CD4-positive, alpha-beta T cell treated with Interleukin-4 for 4 hours (primary cell): ENCODE measurements at regions not wholly inside any gene's neighbourhood (a gene's known extent, or its start where the extent isn't known, plus 50 kb on each side); places are given as distances from the start of the nearest gene placed in this dataset.
A peak's percentile ranks its signal among the peaks of the same experiment; 100 is the strongest.
"Not testable (repeated sequence)": the region's sequence is repeated elsewhere in the genome, so short reads cannot be mapped to it uniquely, and the experiment has no call there.

Source experiments
- DNase-seq: peaks from one replicate; pipeline ENCODE4 v3.0.0-alpha.2; 2020

- not testable (repeated sequence) for DNase-seq
These were observed 570.8 kb upstream of the PTGER4 start for GRCh38 chr5:40108764-40109390.

GRCh38 chr5:40107786-40108185 lies 571.9 kb upstream of the PTGER4 start:
- DNase-seq, result not testable (repeated sequence)

GRCh38 chr5:40106847-40107246 lies 572.9 kb upstream of the PTGER4 start:
- DNase-seq, result no peak

GRCh38 chr5:40098313-40098712 lies 581.4 kb upstream of the PTGER4 start:
- DNase-seq, result no peak

- DNase-seq, result no peak
These were observed 586.2 kb upstream of the PTGER4 start for GRCh38 chr5:40093550-40093949.

- no peak for DNase-seq
These were observed 590.4 kb upstream of the PTGER4 start for GRCh38 chr5:40089269-40089668.

- DNase-seq, result no peak
These were observed 595.1 kb upstream of the PTGER4 start for GRCh38 chr5:40084614-40085013.

GRCh38 chr5:40082313-40082712 lies 597.4 kb upstream of the PTGER4 start:
- no peak for DNase-seq

GRCh38 chr5:40080191-40080590 lies 599.5 kb upstream of the PTGER4 start:
- no peak for DNase-seq

- DNase-seq, result no peak
These were observed 600.7 kb upstream of the PTGER4 start for GRCh38 chr5:40078898-40079575.

- no peak for DNase-seq
These were observed 604.9 kb upstream of the PTGER4 start for GRCh38 chr5:40074826-40075225.

GRCh38 chr5:40073927-40074326 lies 605.8 kb upstream of the PTGER4 start:
- DNase-seq, result no peak

- no peak for DNase-seq
These were observed 607.8 kb upstream of the PTGER4 start for GRCh38 chr5:40071870-40072269.

GRCh38 chr5:40066616-40067015 lies 613.1 kb upstream of the PTGER4 start:
- DNase-seq, result no peak

- DNase-seq, result no peak
These were observed 626.9 kb upstream of the PTGER4 start for GRCh38 chr5:40052808-40053207.

- DNase-seq, result no peak
These were observed 622.0 kb upstream of the DAB2 start for GRCh38 chr5:40046792-40047191.

GRCh38 chr5:40045429-40045828 lies 620.6 kb upstream of the DAB2 start:
- DNase-seq, result no peak

- no peak for DNase-seq
These were observed 619.1 kb upstream of the DAB2 start for GRCh38 chr5:40043916-40044315.

- no peak for DNase-seq
These were observed 616.7 kb upstream of the DAB2 start for GRCh38 chr5:40041452-40041851.

- no peak for DNase-seq
These were observed 612.9 kb upstream of the DAB2 start for GRCh38 chr5:40037713-40038112.

- DNase-seq, result no peak
These were observed 609.7 kb upstream of the DAB2 start for GRCh38 chr5:40034441-40034840.

GRCh38 chr5:40033411-40033810 lies 608.6 kb upstream of the DAB2 start:
- peak; percentile 44 for DNase-seq

- no peak for DNase-seq
These were observed 608.2 kb upstream of the DAB2 start for GRCh38 chr5:40033009-40033408.

GRCh38 chr5:40030661-40031060 lies 605.9 kb upstream of the DAB2 start:
- no peak for DNase-seq
